ENCODE measurements at regions not wholly inside any gene's neighbourhood (a gene's known extent, or its start where the extent isn't known, plus 50 kb on each side); places are given as distances from the start of the nearest gene placed in this dataset.

GRCh38 chr15:92565351-92566125 lies 90.0 kb downstream of the FAM174B start:
- DNase-seq (ENCODE audit: low read depth) = peak; percentile 54

DNA sequence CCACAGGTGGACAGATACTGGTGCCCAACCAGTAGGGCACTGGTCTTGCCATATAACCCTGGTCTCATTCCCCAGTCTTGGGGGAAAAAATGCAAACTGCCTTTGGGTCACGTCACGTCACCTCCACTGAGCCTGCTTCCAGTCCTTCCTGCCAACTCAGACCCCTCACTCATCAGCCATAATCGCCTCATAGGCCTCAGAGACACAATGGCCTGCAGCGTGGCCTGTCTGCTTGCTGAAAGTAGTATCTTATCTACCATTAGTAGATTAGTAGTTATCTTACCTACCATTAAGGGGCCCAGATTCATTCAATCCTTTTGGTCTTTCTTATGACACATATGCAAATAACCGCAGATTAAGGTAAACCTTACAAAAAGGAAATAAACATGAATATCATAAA lies 93.8 kb downstream of the FAM174B start:
- DNase-seq (ENCODE audit: low read depth) = no peak

DNA sequence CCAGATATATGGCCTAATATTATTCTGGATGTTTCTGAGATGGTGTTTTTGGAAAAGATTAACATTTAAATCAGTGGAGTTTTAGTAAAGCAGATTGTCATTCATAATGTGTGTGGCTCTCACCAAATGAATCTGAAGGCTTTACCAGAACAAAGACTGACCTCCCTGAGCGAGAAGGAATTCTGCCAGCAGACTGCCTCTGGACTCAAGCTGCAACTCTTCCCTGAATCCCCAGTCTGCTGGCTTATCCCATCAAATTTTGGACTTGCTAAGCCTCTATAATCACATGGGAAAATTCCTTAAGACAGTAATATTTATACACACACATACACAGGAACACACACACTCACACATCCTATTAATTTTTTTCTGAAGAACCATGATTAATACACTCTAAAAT lies 102.3 kb downstream of the FAM174B start:
- DNase-seq (ENCODE audit: low read depth) = no peak

- no peak for DNase-seq (ENCODE audit: low read depth)
These were observed 109.6 kb downstream of the FAM174B start for GRCh38 chr15:92545996-92546395.

DNA sequence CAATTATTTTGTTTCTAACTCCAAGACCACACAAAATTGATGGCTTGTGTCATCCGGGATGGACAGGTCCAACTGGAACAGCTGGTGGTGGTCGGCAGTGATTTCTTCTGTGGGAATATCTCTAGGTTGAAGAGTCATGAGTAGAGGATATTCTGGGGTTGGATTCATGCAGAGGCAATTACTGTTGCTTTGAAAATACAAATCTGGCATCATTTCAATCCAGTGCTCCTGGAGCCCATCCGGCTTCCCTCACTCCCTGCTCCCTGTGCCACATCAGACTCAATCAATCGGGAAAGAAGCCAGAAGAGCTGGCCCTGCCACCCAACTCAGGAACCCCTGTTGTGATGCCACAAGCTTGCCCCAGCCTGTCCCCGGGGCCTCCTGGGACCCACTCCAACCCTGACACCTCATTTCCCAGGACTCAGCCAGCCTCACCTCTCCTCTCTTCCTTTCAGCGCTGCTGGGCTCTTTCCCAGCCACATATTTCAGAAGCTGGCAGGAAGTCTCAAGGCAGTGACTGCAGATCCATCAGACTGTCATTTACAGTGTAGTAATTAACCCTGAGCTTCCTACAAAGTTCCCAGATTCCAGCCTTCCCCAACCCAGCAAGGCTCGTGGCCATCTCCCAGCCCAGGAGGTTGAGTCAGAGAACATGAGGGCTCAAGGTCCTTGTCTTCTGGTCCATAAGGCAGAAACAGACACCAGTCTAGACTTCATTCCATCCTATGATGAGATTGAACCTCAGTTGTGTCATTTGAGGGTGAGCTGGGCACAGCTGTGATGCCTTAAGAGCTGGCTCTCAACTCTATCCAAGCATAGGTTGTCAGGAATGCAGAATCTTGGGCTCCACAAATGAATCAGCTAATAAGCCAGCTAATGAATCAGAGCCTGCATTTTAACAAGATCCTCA lies 114.0 kb downstream of the FAM174B start:
- peak; percentile 95 for DNase-seq (ENCODE audit: low read depth)

DNA sequence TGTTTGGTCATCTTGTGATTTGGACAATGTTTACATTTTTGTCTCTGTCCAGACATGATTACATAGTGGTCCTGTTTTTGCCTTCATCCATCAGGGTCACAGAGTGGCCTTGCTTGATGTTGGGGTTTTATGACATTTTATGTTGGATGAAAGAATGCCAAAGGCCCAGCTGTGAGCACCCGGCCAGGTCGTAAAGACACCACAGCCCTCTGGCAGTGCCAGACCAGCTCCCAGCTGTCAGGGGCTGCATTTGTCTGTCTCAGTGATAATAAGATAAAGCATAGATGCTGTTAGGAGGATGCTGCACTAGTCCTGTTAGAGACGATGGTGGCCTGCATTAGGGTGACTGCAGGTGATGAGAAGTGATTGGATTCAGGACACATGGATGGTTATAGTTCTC lies 117.5 kb downstream of the FAM174B start:
- DNase-seq (ENCODE audit: low read depth) = peak; percentile 73

GRCh38 chr15:92533298-92533697 lies 122.3 kb downstream of the FAM174B start:
- DNase-seq (ENCODE audit: low read depth) = no peak

GRCh38 chr15:92531406-92531805 lies 124.2 kb downstream of the FAM174B start:
- no peak for DNase-seq (ENCODE audit: low read depth)

DNA sequence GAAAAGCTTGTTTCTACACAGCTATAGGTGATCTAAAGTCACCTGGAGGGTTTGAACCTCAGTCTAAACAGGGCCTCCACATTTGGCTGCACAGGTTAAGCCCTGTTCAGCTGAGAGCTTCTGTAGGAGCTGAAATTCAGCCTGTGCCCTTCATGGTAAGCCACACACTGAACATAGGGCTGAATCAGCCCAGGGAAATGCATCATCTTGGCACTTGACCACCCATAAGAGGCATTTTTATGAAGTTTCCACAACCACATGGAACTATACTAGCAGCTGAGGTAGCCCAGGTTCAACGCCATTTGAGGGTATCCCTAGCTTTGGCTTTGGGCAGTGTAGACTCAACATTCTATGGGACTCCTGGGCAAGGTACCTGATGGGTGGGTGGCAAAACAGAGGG lies 126.8 kb downstream of the FAM174B start:
- DNase-seq (ENCODE audit: low read depth) = peak; percentile 38

DNA sequence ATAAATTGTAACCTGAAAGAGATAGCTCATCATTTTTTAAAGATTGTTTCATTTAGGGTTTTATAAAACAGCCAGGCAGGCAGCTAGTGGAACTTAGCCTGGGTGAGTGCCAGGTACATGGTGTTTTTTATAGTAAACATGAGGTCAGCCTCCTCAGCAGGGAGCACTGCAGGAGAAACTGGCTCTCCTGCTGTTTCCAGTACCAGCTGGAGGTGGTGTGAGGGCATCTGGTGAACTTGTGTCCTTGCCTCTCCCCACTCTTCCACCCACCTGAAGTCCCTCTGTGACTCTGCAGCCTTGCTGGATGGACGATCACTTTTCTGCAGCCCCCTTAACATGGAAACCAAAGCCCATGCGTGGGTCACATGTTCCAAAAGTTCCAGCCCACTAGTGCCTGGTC lies 128.4 kb downstream of the FAM174B start:
- DNase-seq (ENCODE audit: low read depth) = peak; percentile 80

DNA sequence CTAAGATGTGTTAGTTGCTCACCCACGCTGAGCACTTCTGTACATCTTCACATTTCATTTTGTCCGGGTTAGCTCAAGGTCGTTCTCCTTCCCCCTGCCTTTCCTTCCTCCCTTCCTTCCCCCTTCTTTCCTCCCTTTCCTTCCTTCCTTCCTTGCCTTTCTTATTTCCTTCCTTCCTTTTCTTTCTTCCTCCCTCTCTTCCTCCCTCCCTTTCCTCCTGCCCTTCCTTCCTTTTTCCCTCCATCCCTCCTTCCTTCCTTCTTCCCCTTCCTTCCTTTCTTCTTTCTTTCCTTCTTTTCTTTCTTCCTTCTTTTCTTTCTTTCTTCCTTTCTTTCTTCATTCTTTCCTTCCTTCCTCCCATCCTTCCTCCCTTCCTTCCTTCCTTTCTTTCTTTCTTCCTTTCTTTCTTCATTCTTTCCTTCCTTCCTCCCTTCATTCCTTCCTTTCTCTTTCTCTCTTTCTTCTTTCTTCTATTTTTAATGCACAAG lies 129.8 kb downstream of the FAM174B start:
- DNase-seq (ENCODE audit: low read depth) = no peak

DNA sequence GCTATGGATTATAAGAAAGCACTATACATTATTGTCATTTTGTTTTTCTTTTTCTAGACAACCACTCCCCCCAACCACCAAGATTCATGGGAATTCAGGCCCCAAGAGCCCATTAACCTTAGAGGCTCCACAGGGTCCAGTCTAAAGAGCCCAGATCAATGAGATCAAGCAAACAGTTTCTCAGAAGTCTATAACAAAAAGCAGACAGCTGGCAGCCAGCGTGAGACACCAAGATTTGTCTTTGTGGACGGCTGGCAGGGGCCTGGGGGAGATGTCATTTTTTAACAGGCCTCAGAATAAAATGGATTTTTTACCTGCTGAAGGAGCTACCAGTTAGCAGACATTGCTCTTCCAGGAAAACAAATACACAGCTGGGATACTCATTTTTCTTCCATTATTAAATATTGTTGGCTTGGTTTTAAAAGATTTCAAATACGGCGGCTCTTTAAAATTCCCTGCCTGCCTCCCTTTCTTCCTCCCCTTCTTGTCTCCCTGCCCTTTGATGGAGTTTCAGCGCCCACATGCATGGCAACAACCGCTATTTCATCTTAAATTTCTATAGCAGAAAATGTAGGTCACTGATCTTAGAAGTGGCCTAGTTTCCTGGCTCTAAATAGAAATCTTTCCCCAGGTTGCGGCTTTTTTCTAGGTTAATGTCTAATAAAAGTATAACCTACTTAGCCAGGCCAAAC lies 130.6 kb downstream of the FAM174B start:
- no peak for DNase-seq (ENCODE audit: low read depth)

DNA sequence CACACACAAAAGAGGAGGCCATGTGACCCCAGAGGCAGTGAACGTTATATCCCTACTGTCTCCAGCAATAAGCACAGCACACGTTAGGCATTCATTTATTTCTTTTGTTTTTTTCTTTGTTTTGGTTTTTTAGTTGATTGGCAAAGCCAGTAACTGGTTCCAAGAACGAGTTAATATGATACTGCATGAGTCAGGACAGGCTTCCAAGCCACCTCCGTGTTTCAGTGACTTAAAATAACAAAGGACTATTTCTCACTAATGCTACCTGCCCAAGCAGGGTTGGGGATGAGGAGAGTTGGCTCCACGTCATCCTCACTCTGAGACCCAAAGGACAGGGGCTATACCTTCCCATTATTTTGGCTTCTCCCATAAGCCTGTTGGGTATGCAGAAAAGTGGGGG lies 130.5 kb downstream of the ST8SIA2 start:
- no peak for DNase-seq (ENCODE audit: low read depth)

- no peak for DNase-seq (ENCODE audit: low read depth)
These were observed 129.5 kb downstream of the ST8SIA2 start for GRCh38 chr15:92523176-92523575.

DNA sequence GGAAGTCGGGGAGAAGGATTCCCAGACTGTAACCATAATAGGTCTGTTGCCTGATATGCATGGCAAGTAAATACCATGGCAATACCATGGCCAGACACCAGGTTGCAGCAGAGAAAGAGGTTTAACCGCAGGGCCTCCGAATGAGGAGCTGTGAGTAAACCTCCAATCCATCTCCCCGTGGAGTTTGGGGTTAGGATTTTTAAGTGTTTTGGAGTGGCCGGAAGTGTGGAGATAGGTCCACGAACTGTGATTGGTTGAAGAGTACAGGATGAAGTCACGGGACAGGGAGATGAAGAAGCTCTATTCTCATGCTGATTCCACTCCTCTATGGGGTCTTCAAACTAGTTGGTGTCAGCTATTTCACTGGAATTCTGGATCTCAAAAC lies 127.9 kb downstream of the ST8SIA2 start:
- peak; percentile 94 for DNase-seq (ENCODE audit: low read depth)

- DNase-seq (ENCODE audit: low read depth) = no peak
These were observed 127.4 kb downstream of the ST8SIA2 start for GRCh38 chr15:92520914-92521623.

GRCh38 chr15:92519709-92520108 lies 126.0 kb downstream of the ST8SIA2 start:
- peak; percentile 75 for DNase-seq (ENCODE audit: low read depth)

Data from myocyte (in vitro differentiated cells).